PC-3 (cell line): ENCODE measurements at regions not wholly inside any gene's neighbourhood (a gene's known extent, or its start where the extent isn't known, plus 50 kb on each side); places are given as distances from the start of the nearest gene placed in this dataset.

Source experiments
- ATAC-seq: fragments of 200-7000 bp; cut with Tn5 transposase; 2 replicates; pipeline ENCODE4 v1.9.1; 2020; ENCODE audit warnings: mild to moderate bottlenecking, moderate library complexity
- BruUV-seq: library from RNA; stranded (reverse); fragments of 400-500 nt; replicated peaks from 2 replicates; lab custom pipeline; 2021; lab: Mats Ljungman, UMichigan
- CTCF ChIA-PET: fragments of 300-600 bp; sonication (Branson Sonifier 250); formaldehyde crosslinking; loops from one replicate; lab custom pipeline; 2022; ENCODE audit warnings: antibody characterized with exemption; lab: Charles Lee
- POLR2A ChIA-PET: fragments of 300-600 bp; sonication (Branson Sonifier 250); formaldehyde crosslinking; loops from one replicate; lab custom pipeline; 2022; ENCODE audit warnings: antibody characterized with exemption; ENCODE audit not compliant: unreplicated experiment; lab: Charles Lee
- DNase-seq: peaks from one replicate; pipeline ENCODE4 v3.0.0-alpha.2; 2015
- H2AFZ ChIP-seq: fragments of 300-600 bp; sonication (generic); 2 replicates; pipeline ENCODE4 v1.6.0; 2016; ENCODE audit warnings: antibody characterized with exemption, low read length
- H3F3A ChIP-seq: fragments of 300-600 bp; sonication (generic); one replicate; pipeline ENCODE4 v1.6.0; 2017; ENCODE audit warnings: antibody characterized with exemption, low read length, control low read depth, mild to moderate bottlenecking; ENCODE audit not compliant: unreplicated experiment
- H3K27ac ChIP-seq: fragments of 300-600 bp; sonication (generic); 2 replicates; pipeline ENCODE4 v1.5.1; 2016; ENCODE audit warnings: mild to moderate bottlenecking, low read length
- H3K27me3 ChIP-seq: fragments of 300-600 bp; sonication (generic); 2 replicates; pipeline ENCODE4 v1.6.1; 2016; ENCODE audit warnings: low read length, mixed read lengths
- H3K36me3 ChIP-seq: fragments of 300-600 bp; sonication (generic); 2 replicates; pipeline ENCODE4 v1.6.1; 2016; ENCODE audit warnings: low read depth, mixed run types, low read length, mixed read lengths
- H3K4me1 ChIP-seq: fragments of 300-600 bp; sonication (generic); 2 replicates; pipeline ENCODE4 v1.5.1; 2016; ENCODE audit warnings: low read length; ENCODE audit not compliant: insufficient read depth
- H3K4me2 ChIP-seq: fragments of 300-600 bp; sonication (generic); 2 replicates; pipeline ENCODE4 v1.6.0; 2016; ENCODE audit warnings: low read length
- H3K4me3 ChIP-seq: fragments of 300-600 bp; sonication (generic); 2 replicates; pipeline ENCODE4 v1.5.1; 2016; ENCODE audit warnings: mild to moderate bottlenecking, low read length, mixed read lengths
- H3K79me2 ChIP-seq: fragments of 300-600 bp; sonication (generic); 2 replicates; pipeline ENCODE4 v1.6.1; 2017; ENCODE audit warnings: low read length, mixed read lengths
- H3K9ac ChIP-seq: fragments of 300-600 bp; sonication (generic); 2 replicates; pipeline ENCODE4 v1.6.0; 2016; ENCODE audit warnings: mild to moderate bottlenecking, low read length
- H3K9me2 ChIP-seq: fragments of 300-600 bp; sonication (generic); replicated peaks from 2 replicates; pipeline ENCODE4 v1.6.1; 2016; ENCODE audit warnings: mixed run types, low read length, mixed read lengths
- H3K9me3 ChIP-seq: fragments of 300-600 bp; sonication (generic); 2 replicates; pipeline ENCODE4 v1.6.1; 2016; ENCODE audit warnings: low read length, mixed read lengths
- H4K20me1 ChIP-seq: fragments of 300-600 bp; sonication (generic); 2 replicates; pipeline ENCODE4 v1.6.1; 2016; ENCODE audit warnings: low read length, mixed read lengths
- CTCF ChIP-seq: fragments of 300-600 bp; sonication (generic); conservative IDR thresholded peaks from 2 replicates; pipeline ENCODE4 v1.5.1; 2017; ENCODE audit warnings: antibody characterized with exemption, low read depth, mild to moderate bottlenecking, low read length
- EZH2 ChIP-seq: fragments of 300-600 bp; sonication (generic); IDR thresholded peaks from one replicate; pipeline ENCODE4 v1.6.1; 2017; ENCODE audit warnings: antibody characterized with exemption, mild to moderate bottlenecking, low read length; ENCODE audit not compliant: unreplicated experiment
- EZH2phosphoT487 ChIP-seq: fragments of 300-600 bp; sonication (generic); IDR thresholded peaks from 2 replicates; pipeline ENCODE4 v1.6.1; 2018; ENCODE audit warnings: mild to moderate bottlenecking, antibody characterized with exemption, low read length, borderline replicate concordance
- intact Hi-C: fragments of 100-400 bp; cut with micrococcal nuclease; formaldehyde crosslinking; loops from 2 replicates; pipeline ENCODE4 v1.9.0; 2023

- TF ChIP-seq EZH2 = no peak
- TF ChIP-seq EZH2phosphoT487 = no peak
- no peak for TF ChIP-seq CTCF
- intact Hi-C loops = loop anchor here (5.0 to 10.0 kb wide), 2 partner anchors 584 to 936 kb away; no protein-coding TSS in a partner anchor
- no TSS peak for BruUV-seq
- H3K36me3 ChIP-seq = no peaks in the 10 kb centered on the region
- no peak overlapping the region for H3K9ac ChIP-seq
- no peaks in the 10 kb centered on the region for H4K20me1 ChIP-seq
- ChIA-PET CTCF (interaction anchor here (0.5 to 0.6 kb wide), 2 partner anchors 588 to 932 kb away, joined by 4 read pairs; no protein-coding TSS in a partner anchor), POLR2A (no interaction called here)
- peak overlapping the region; percentile 39; the same call in 1 of the 2 replicates for H3K4me2 ChIP-seq
- no peak for ATAC-seq
- no peaks in the 10 kb centered on the region for H3K79me2 ChIP-seq
- H3K27ac ChIP-seq = no peak overlapping the region
- no peak overlapping the region for H2AFZ ChIP-seq
- H3K9me2 ChIP-seq = no peaks in the 10 kb centered on the region
- H3K27me3 ChIP-seq = no peaks in the 10 kb centered on the region
- H3F3A ChIP-seq = no peaks in the 10 kb centered on the region
- H3K4me3 ChIP-seq = no peak overlapping the region
- H3K9me3 ChIP-seq = no peaks in the 10 kb centered on the region
- DNase-seq = no peak
- H3K4me1 ChIP-seq = peaks cover 22% of the 10 kb centered on the region
These were observed 154.2 kb upstream of the KLF12 start for GRCh38 chr13:74288361-74288911.

GRCh38 chr13:74287724-74288169 is 153.5 kb upstream of the KLF12 start:
- H3K4me3 ChIP-seq = no peak overlapping the region
- no peaks in the 10 kb centered on the region for H3K9me3 ChIP-seq

GRCh38 chr13:74280795-74281490 is 146.7 kb upstream of the KLF12 start:
- Histone ChIP-seq H4K20me1 (no peaks in the 10 kb centered on the region), H3K36me3 (no peaks in the 10 kb centered on the region), H3K9me3 (no peaks in the 10 kb centered on the region), H3K27ac (no peak overlapping the region), H3K4me3 (no peak overlapping the region), H3K27me3 (no peaks in the 10 kb centered on the region), H3K4me1 (no peaks in the 10 kb centered on the region), H3F3A (no peaks in the 10 kb centered on the region), H2AFZ (no peak overlapping the region), H3K9ac (no peak overlapping the region), H3K79me2 (no peaks in the 10 kb centered on the region), H3K4me2 (no peak overlapping the region), H3K9me2 (no peaks in the 10 kb centered on the region)
- POLR2A ChIA-PET = no interaction called here
- intact Hi-C loops = loop anchor here (10.0 kb wide), 1 partner anchor 944 kb away; no protein-coding TSS in a partner anchor
- DNase-seq (no peak), ATAC-seq (no peak)
- BruUV-seq = no TSS peak
- no peak for TF ChIP-seq EZH2
- CTCF ChIA-PET = no interaction called here

More at GRCh38 chr13:74287724-74288169, 153.5 kb upstream of the KLF12 start:
- intact Hi-C loops = loop anchor here (1.0 to 10.0 kb wide), 7 partner anchors 151 to 971 kb away; no protein-coding TSS in a partner anchor
- peaks cover 22% of the 10 kb centered on the region for H3K4me1 ChIP-seq
- no peaks in the 10 kb centered on the region for H3K9me2 ChIP-seq
- BruUV-seq = no TSS peak
- H3F3A ChIP-seq = no peaks in the 10 kb centered on the region
- no peak overlapping the region for H2AFZ ChIP-seq
- H3K4me2 ChIP-seq = peak overlapping the region; percentile 43; the same call in 1 of the 2 replicates
- H3K27ac ChIP-seq = no peak overlapping the region
- no peaks in the 10 kb centered on the region for H3K36me3 ChIP-seq
- no peak overlapping the region for H3K9ac ChIP-seq
- ChIA-PET CTCF (interaction anchor here (0.6 kb wide), 2 partner anchors 932 to 970 kb away, joined by 4 read pairs; no protein-coding TSS in a partner anchor), POLR2A (no interaction called here)
- no peaks in the 10 kb centered on the region for H3K79me2 ChIP-seq
- DNase-seq (peak; percentile 40), ATAC-seq (peak; percentile 23)
- no peaks in the 10 kb centered on the region for H4K20me1 ChIP-seq
- TF ChIP-seq EZH2phosphoT487 (no peak), EZH2 (no peak)
- no peaks in the 10 kb centered on the region for H3K27me3 ChIP-seq
